Mucosa of stomach (tissue), 1 donor: ENCODE measurements at regions not wholly inside any gene's neighbourhood (a gene's known extent, or its start where the extent isn't known, plus 50 kb on each side); places are given as distances from the start of the nearest gene placed in this dataset.

Source experiments
- H3K27me3 ChIP-seq: one replicate; pipeline ENCODE4 v1.7.0; 2013; ENCODE audit warnings: mild to moderate bottlenecking, low read length; ENCODE audit not compliant: control insufficient read depth, insufficient read depth
- H3K36me3 ChIP-seq: one replicate; pipeline ENCODE4 v1.7.0; 2013; ENCODE audit warnings: low read length; ENCODE audit not compliant: control insufficient read depth, insufficient read depth
- H3K4me1 ChIP-seq: one replicate; pipeline ENCODE4 v1.7.0; 2013; ENCODE audit warnings: mild to moderate bottlenecking, low read length; ENCODE audit not compliant: control insufficient read depth, insufficient read depth
- H3K4me3 ChIP-seq: one replicate; pipeline ENCODE4 v1.7.0; 2013; ENCODE audit warnings: low read length
- H3K9ac ChIP-seq: one replicate; pipeline ENCODE4 v1.7.0; 2013; ENCODE audit warnings: mild to moderate bottlenecking, low read length, moderate library complexity
- H3K9me3 ChIP-seq: one replicate; pipeline ENCODE4 v1.7.0; 2013; ENCODE audit warnings: mild to moderate bottlenecking, low read length, moderate library complexity; ENCODE audit not compliant: control insufficient read depth
- donor health status: Pancreatic carcinoma.

GRCh38 chr11:130544266-130544665, 95.8 kb downstream of the ADAMTS15 start:
- no peaks in the 10 kb centered on the region for H3K36me3 ChIP-seq
- H3K9ac ChIP-seq = no peak overlapping the region
- H3K4me3 ChIP-seq = no peak overlapping the region
- no peaks in the 10 kb centered on the region for H3K9me3 ChIP-seq
- no peaks in the 10 kb centered on the region for H3K27me3 ChIP-seq
- H3K4me1 ChIP-seq = peaks cover 7% of the 10 kb centered on the region

- Histone ChIP-seq H3K4me3 (no peak overlapping the region), H3K27me3 (no peaks in the 10 kb centered on the region), H3K9ac (no peak overlapping the region), H3K4me1 (peaks cover 20% of the 10 kb centered on the region), H3K36me3 (no peaks in the 10 kb centered on the region), H3K9me3 (no peaks in the 10 kb centered on the region)
Observed at GRCh38 chr11:130545449-130546072, 97.1 kb downstream of the ADAMTS15 start.

- Histone ChIP-seq H3K36me3 (no peaks in the 10 kb centered on the region), H3K9me3 (no peaks in the 10 kb centered on the region), H3K4me3 (no peak overlapping the region), H3K9ac (no peak overlapping the region), H3K4me1 (peaks cover 20% of the 10 kb centered on the region), H3K27me3 (no peaks in the 10 kb centered on the region)
Observed at GRCh38 chr11:130546438-130546837, 98.0 kb downstream of the ADAMTS15 start.

- Histone ChIP-seq H3K36me3 (no peaks in the 10 kb centered on the region), H3K9me3 (no peaks in the 10 kb centered on the region), H3K4me3 (no peak overlapping the region)
Observed at GRCh38 chr11:130546901-130547694, 98.7 kb downstream of the ADAMTS15 start.

GRCh38 chr11:130547761-130548490, 99.5 kb downstream of the ADAMTS15 start:
- Histone ChIP-seq H3K9ac (no peak overlapping the region), H3K36me3 (no peaks in the 10 kb centered on the region), H3K4me1 (peaks cover 20% of the 10 kb centered on the region), H3K27me3 (no peaks in the 10 kb centered on the region), H3K9me3 (no peaks in the 10 kb centered on the region), H3K4me3 (no peak overlapping the region)

More at GRCh38 chr11:130546901-130547694, 98.7 kb downstream of the ADAMTS15 start:
- peaks cover 20% of the 10 kb centered on the region for H3K4me1 ChIP-seq
- H3K27me3 ChIP-seq = no peaks in the 10 kb centered on the region
- no peak overlapping the region for H3K9ac ChIP-seq

- Histone ChIP-seq H3K9me3 (no peaks in the 10 kb centered on the region), H3K4me3 (no peak overlapping the region), H3K36me3 (no peaks in the 10 kb centered on the region), H3K4me1 (peaks cover 20% of the 10 kb centered on the region), H3K9ac (no peak overlapping the region), H3K27me3 (no peaks in the 10 kb centered on the region)
Observed at GRCh38 chr11:130548491-130548833, 100.0 kb downstream of the ADAMTS15 start.

GRCh38 chr11:130549393-130549999, 101.1 kb downstream of the ADAMTS15 start:
- Histone ChIP-seq H3K4me3 (no peak overlapping the region), H3K27me3 (no peaks in the 10 kb centered on the region), H3K4me1 (peaks cover 22% of the 10 kb centered on the region), H3K9me3 (no peaks in the 10 kb centered on the region), H3K9ac (no peak overlapping the region), H3K36me3 (no peaks in the 10 kb centered on the region)

- no peaks in the 10 kb centered on the region for H3K36me3 ChIP-seq
- H3K27me3 ChIP-seq = no peaks in the 10 kb centered on the region
- H3K9ac ChIP-seq = no peak overlapping the region
- no peak overlapping the region for H3K4me3 ChIP-seq
- peaks cover 28% of the 10 kb centered on the region for H3K4me1 ChIP-seq
- H3K9me3 ChIP-seq = no peaks in the 10 kb centered on the region
Observed at GRCh38 chr11:130550150-130550549, 101.7 kb downstream of the ADAMTS15 start.

- H3K4me1 ChIP-seq = peaks cover 36% of the 10 kb centered on the region
- no peak overlapping the region for H3K9ac ChIP-seq
- no peaks in the 10 kb centered on the region for H3K9me3 ChIP-seq
- no peaks in the 10 kb centered on the region for H3K36me3 ChIP-seq
- H3K27me3 ChIP-seq = no peaks in the 10 kb centered on the region
- no peak overlapping the region for H3K4me3 ChIP-seq
Observed at GRCh38 chr11:130550984-130551383, 102.5 kb downstream of the ADAMTS15 start.

- no peak overlapping the region for H3K9ac ChIP-seq
- H3K4me3 ChIP-seq = no peak overlapping the region
- H3K4me1 ChIP-seq = peaks cover 40% of the 10 kb centered on the region
- H3K27me3 ChIP-seq = no peaks in the 10 kb centered on the region
- H3K9me3 ChIP-seq = no peaks in the 10 kb centered on the region
- H3K36me3 ChIP-seq = no peaks in the 10 kb centered on the region
Observed at GRCh38 chr11:130551388-130551787, 102.9 kb downstream of the ADAMTS15 start.

GRCh38 chr11:130553306-130553705, 104.9 kb downstream of the ADAMTS15 start:
- peaks cover 40% of the 10 kb centered on the region for H3K4me1 ChIP-seq

More at GRCh38 chr11:130553306-130553705, 104.9 kb downstream of the ADAMTS15 start:
- Histone ChIP-seq H3K4me3 (no peak overlapping the region), H3K27me3 (no peaks in the 10 kb centered on the region), H3K36me3 (no peaks in the 10 kb centered on the region), H3K9ac (no peak overlapping the region), H3K9me3 (no peaks in the 10 kb centered on the region)
